ENCODE measurements at regions not wholly inside any gene's neighbourhood (a gene's known extent, or its start where the extent isn't known, plus 50 kb on each side); places are given as distances from the start of the nearest gene placed in this dataset.

DNA sequence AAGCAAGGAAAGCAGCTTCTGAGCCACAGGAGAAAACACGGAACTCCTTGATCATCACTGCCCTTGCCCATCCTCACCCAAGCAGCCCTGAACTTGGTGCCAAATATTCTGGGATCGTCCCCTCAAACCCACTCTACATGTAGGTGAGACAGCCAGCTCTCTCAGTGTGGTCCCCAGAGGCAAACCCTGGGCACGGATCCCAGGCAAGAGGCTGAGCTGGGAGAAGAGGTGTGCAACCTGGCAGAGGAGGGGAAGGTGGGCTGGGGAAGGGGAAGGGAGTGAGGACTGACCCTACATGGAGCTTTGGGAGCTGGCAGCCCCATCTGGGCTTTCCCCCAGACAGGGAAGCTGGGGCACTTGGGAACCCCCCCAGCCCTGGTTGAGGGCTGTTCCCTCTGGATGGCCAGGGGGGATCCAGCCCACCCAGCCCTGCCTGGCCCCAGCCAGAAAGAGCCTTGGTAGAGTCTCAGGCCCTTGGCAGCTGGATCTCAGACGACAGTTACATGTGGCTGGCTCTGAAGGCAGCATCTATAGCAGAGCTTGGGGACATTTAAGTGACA lies 186.2 kb upstream of the CST7 start:
- no peak for DNase-seq (ENCODE audit: low spot score)
- H3K4me1 Mint-ChIP-seq (ENCODE audit: low read depth) = no peaks in the 10 kb centered on the region
- no peaks in the 10 kb centered on the region for H3K36me3 Mint-ChIP-seq (ENCODE audit: low read depth)
- H3K9me3 Mint-ChIP-seq = no peaks in the 10 kb centered on the region
- peaks cover 17% of the 10 kb centered on the region for H3K27me3 Mint-ChIP-seq (ENCODE audit: low read depth)
- H3K4me3 Mint-ChIP-seq = no peak overlapping the region
- no peak overlapping the region for H3K27ac Mint-ChIP-seq

DNA sequence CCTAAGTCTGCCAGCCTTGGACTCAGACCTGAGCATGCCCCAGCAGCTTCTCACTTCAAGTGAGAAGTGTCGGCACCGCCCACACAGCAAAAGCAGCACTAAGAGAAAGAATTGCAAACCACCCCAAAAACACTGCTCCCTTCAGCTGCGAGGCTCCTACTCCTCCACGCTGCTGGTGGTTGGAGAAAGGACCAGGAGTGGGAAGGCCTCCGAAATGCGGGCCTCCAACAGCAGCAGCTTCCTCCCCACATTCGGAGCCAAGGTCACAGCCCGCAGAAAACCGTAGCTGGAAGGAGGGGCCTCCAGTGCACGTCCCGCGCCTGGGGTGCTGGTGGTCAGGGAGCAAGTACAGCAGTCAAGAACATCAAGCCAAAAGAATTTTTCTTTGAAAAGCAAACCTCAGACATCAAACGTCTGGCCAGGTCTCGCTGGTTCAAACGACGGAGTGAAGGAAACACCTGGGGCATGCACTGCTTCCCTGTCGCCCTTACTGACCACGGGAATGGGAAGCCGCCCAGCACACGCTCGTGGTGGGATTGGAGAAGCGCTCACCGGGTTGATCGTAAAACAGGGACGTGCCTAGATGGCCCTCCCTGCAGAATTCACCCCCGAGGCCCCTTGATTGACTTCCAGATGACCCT lies 185.6 kb upstream of the CST7 start:
- H3K36me3 Mint-ChIP-seq (ENCODE audit: low read depth) = no peaks in the 10 kb centered on the region
- no peak overlapping the region for H3K4me3 Mint-ChIP-seq
- no peaks in the 10 kb centered on the region for H3K4me1 Mint-ChIP-seq (ENCODE audit: low read depth)
- no peaks in the 10 kb centered on the region for H3K9me3 Mint-ChIP-seq
- peaks cover 17% of the 10 kb centered on the region for H3K27me3 Mint-ChIP-seq (ENCODE audit: low read depth)
- no peak overlapping the region for H3K27ac Mint-ChIP-seq
- no peak for DNase-seq (ENCODE audit: low spot score)

DNA sequence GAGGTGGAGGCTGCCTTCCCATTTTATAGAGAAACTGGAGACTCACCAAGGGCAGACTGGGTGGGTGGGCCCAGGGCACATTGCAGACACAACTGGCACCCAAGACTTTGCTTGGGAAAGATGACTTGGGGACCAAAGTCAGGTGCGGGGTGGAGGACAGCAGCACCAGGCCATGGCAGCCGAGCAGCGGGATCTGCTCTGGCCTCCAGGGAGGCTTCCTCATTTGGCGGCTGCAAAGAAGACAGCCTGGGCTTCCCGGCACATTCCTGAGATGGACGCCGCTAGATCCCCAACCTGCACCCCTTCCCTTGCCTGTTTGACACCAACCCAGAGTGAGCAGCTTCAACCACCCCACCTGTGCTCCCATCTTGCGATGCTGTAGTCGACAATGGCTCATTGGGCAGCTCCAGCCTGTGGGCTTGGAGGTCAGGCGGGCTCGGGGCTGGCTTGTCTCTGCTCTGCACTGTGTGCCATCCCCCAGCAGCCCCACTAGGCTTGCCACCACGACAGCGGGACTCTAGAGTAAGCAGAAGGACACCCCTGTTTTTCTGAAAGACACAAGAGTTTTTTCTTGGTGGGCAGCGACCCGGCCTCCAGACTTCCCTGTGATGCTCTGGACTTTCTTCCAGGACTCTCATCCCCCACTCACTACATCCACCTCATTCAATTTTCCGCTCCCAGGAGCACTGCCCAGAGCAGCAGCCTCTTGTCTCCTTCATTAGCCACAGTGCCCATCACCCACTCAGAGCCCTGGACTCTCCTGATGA lies 184.9 kb upstream of the CST7 start:
- Mint-ChIP-seq H3K4me3 (no peak overlapping the region), H3K4me1 (ENCODE audit: low read depth) (no peaks in the 10 kb centered on the region), H3K27ac (no peak overlapping the region), H3K9me3 (no peaks in the 10 kb centered on the region), H3K27me3 (ENCODE audit: low read depth) (peaks cover 15% of the 10 kb centered on the region), H3K36me3 (ENCODE audit: low read depth) (no peaks in the 10 kb centered on the region)
- no peak for DNase-seq (ENCODE audit: low spot score)

DNA sequence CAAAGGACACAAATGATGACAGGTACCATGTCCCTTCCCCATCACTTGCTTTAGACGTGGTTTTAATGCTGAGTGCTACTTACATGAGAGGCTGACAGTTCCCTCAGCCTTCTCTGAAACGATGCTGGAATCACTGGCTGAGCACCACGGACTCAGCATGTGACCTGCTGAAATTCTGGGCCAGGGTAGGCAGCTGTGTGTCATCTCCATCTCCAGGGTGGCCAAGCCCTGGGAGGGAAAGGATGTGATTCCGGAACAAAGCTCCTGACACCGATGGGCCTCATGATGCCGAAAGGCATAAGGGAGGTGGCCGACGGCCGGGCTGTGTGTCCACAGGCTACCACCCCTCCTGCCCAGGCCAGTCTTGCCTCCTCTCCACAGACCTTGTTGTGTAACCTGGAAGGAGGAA lies 184.3 kb upstream of the CST7 start:
- H3K27me3 Mint-ChIP-seq (ENCODE audit: low read depth) = peaks cover 9% of the 10 kb centered on the region
- no peaks in the 10 kb centered on the region for H3K9me3 Mint-ChIP-seq
- H3K36me3 Mint-ChIP-seq (ENCODE audit: low read depth) = no peaks in the 10 kb centered on the region
- no peak overlapping the region for H3K27ac Mint-ChIP-seq
- H3K4me1 Mint-ChIP-seq (ENCODE audit: low read depth) = no peaks in the 10 kb centered on the region
- H3K4me3 Mint-ChIP-seq = no peak overlapping the region
- DNase-seq (ENCODE audit: low spot score) = no peak

DNA sequence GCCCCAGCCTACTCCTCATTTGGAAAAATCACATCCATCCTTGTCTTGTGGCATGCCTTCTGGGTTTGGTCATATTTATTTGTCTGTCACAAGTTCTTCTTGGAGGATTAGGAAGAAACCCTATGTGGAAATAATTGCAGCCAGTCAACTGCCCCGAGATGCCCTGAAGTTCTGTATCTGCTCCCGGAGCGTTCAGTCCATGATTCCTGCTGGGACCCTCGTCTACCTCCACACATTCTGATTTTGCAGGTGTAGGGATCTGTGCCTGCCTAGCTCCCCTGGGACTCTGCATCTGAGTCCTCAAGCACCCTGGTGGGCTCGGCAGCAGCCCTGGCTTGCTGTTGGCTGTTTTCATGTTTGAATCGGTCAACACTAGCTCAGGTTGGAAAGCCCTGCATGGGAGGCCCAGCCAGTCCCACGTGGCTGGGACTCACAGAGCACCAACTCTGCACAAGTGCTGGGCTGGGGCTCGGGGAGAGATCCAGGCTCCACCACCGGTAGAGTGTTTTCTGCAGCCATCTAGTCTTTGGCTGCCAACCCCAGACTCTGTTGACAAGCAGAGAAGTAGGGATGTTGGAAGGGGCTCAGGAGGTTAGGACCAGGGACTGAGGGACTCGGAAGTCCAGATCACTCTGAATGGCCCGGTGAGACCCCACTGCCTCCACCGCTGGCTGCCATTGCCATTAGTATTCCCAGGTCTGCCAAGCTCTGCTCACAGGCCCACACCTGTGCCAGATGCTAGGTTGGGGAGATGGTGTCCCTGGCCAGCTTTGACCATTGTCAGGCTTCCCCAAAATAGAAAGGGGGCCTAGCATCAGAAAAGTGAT lies 183.5 kb upstream of the CST7 start:
- H3K4me1 Mint-ChIP-seq (ENCODE audit: low read depth) = no peaks in the 10 kb centered on the region
- H3K9me3 Mint-ChIP-seq = no peaks in the 10 kb centered on the region
- no peak overlapping the region for H3K4me3 Mint-ChIP-seq
- peaks cover 7% of the 10 kb centered on the region for H3K27me3 Mint-ChIP-seq (ENCODE audit: low read depth)
- no peak for DNase-seq (ENCODE audit: low spot score)
- H3K27ac Mint-ChIP-seq = no peak overlapping the region
- no peaks in the 10 kb centered on the region for H3K36me3 Mint-ChIP-seq (ENCODE audit: low read depth)

DNA sequence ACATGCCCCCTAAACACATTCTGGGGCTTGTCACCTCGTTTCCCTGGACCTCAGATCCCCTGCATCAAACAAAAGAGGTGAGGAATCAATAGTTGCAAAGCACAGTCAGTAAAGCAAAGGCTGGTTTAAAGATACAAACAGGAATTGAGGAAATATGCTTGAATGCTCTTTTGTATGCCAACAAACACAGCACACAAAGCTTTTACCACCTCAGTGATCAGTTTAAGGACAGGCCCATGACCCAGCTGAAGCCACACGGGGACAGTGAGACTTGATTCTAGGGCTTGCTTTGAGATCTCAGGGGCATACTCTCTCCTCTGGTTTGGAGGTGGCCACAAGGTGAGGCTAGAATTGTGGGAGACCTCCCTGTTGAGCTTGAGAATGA lies 182.9 kb upstream of the CST7 start:
- Mint-ChIP-seq H3K9me3 (no peaks in the 10 kb centered on the region), H3K27ac (no peak overlapping the region), H3K4me3 (no peak overlapping the region), H3K36me3 (ENCODE audit: low read depth) (no peaks in the 10 kb centered on the region), H3K4me1 (ENCODE audit: low read depth) (no peaks in the 10 kb centered on the region), H3K27me3 (ENCODE audit: low read depth) (peaks cover 4% of the 10 kb centered on the region)
- no peak for DNase-seq (ENCODE audit: low spot score)

DNA sequence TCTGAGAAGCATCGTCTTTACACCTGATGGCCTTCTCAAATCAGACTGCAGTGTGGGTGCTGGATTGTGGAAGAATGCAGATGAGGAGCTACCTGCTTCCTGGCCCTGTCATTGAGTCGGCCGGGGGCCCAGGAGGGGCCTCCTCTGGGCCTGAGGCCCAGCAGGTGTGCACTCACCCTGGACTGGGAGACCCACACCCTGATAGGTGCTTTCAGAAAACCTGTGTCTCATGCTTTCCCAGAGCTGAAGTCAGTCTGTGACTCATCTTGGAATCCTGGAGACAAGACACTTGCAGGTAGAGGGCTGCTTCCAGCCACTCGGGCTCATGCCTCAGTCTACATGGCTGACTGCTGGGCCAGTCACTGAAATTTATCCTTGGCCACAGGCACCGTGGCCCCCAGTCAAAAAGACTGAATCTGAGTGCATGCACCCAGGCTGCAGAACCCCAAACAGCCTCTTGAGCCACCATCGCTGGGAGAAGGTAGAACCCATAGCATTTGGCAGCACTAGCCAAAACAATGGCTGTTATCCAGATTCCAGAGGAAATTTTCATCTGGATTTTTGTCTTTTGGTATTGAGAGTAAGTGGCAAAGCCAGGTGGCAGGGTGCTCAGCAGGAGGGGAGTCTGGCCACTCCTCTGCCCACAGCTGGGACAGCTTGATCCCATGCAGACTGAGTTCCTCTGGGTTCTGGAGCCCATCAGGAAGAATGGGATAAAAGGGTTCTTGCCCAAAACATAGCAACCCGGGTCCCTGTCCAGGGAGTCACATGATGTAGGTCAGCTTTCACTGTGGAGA lies 182.0 kb upstream of the CST7 start:
- no peaks in the 10 kb centered on the region for H3K36me3 Mint-ChIP-seq (ENCODE audit: low read depth)
- no peak overlapping the region for H3K27ac Mint-ChIP-seq
- H3K27me3 Mint-ChIP-seq (ENCODE audit: low read depth) = peaks cover 4% of the 10 kb centered on the region
- DNase-seq (ENCODE audit: low spot score) = no peak
- no peaks in the 10 kb centered on the region for H3K9me3 Mint-ChIP-seq
- H3K4me3 Mint-ChIP-seq = no peak overlapping the region
- H3K4me1 Mint-ChIP-seq (ENCODE audit: low read depth) = no peaks in the 10 kb centered on the region

DNA sequence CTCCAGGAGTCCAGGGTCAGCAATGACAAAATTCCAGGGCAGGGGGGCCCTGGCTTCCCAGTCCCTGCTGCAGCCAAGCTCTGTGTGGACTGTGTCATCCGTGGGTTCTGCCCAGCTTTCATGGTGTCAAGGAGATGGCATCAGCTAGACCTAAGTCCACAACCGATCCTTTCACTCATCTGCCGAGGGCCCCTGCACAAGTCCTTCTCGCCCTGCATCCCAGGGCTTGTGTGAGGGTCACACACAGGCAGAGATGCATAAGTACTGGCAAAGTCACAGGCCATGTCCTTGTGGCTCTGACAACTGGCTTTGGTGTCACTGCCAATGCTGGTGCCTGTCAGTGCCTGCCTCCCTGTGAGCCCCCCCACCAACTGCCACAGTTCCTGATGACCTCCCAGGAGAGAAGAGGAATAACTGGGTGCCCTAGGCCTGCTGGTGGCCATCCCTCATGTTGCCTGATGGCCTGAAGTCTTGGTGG lies 181.4 kb upstream of the CST7 start:
- no peak overlapping the region for H3K4me3 Mint-ChIP-seq
- H3K4me1 Mint-ChIP-seq (ENCODE audit: low read depth) = no peaks in the 10 kb centered on the region
- H3K27me3 Mint-ChIP-seq (ENCODE audit: low read depth) = peaks cover 4% of the 10 kb centered on the region
- DNase-seq (ENCODE audit: low spot score) = no peak
- H3K9me3 Mint-ChIP-seq = no peaks in the 10 kb centered on the region
- H3K36me3 Mint-ChIP-seq (ENCODE audit: low read depth) = no peaks in the 10 kb centered on the region
- no peak overlapping the region for H3K27ac Mint-ChIP-seq

DNA sequence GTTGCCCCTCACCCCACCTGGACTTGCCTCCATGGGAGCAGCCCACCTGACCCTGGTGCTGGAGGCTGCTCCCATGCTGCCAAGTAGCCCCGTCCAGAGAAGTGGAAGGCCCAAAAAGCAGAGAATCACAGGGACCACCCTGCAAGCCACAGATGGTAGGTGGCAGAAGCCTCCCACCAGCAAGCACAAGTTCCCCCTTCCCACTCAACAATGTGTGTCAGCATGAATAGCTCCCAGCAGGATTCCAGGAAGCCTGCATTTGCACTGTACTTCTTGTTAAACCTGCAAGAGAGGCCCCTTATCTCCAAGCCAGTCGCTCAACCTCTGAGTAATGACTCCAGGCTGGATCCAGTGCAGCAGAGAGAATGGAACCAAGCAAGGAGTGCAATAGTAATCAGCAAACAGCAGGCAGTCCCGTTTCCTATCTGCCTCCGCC lies 180.8 kb upstream of the CST7 start:
- peaks cover 3% of the 10 kb centered on the region for H3K27me3 Mint-ChIP-seq (ENCODE audit: low read depth)
- no peaks in the 10 kb centered on the region for H3K36me3 Mint-ChIP-seq (ENCODE audit: low read depth)
- no peaks in the 10 kb centered on the region for H3K4me1 Mint-ChIP-seq (ENCODE audit: low read depth)

DNA sequence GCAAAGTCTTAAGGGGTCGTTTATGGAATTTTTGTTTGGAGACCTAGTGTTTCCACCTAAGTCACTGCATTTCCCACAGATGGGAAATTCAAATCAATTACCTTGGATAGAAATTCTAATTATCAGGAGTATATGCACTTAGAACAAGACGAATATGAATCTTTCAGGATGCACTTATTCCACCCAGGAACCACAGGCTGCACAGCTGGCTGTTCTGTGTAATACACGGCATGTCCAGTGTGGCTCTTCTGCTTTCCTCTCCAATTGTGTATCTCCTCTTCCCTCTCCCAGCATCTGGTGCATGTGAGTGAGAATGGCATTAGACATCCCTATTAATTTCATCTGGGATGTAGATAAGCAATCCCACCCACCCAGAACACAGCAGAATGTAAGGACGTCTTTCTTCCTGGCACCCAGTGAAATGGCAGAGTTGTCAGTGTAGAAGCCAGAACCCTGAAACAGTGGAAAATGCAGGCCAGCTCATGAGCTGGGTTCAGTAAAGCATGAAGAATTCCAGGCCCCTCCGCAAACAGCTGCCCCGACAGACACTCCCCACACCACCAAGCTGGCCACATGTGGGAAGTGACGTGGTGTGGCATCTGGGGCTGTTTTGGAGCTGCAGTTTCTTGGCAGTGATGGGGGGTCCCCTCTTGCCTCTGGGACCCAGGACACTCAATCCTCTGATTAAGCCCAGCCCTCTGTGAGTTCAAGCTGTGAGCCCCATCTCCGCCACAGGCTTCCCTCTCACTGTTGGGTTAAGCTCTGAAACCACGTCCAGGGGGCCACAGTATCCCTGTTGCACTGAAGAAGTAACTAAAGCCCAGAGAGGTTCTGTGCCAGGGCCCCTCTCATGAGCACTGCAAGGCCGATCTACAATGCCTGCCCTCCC lies 180.1 kb upstream of the CST7 start:
- no peak for DNase-seq (ENCODE audit: low spot score)
- Mint-ChIP-seq H3K9me3 (no peaks in the 10 kb centered on the region), H3K27me3 (ENCODE audit: low read depth) (peaks cover 2% of the 10 kb centered on the region), H3K4me3 (no peak overlapping the region), H3K4me1 (ENCODE audit: low read depth) (no peaks in the 10 kb centered on the region), H3K36me3 (ENCODE audit: low read depth) (no peaks in the 10 kb centered on the region), H3K27ac (no peak overlapping the region)

More for the DNA sequence above, 180.8 kb upstream of the CST7 start:
- Mint-ChIP-seq H3K27ac (no peak overlapping the region), H3K4me3 (no peak overlapping the region), H3K9me3 (no peaks in the 10 kb centered on the region)
- no peak for DNase-seq (ENCODE audit: low spot score)

DNA sequence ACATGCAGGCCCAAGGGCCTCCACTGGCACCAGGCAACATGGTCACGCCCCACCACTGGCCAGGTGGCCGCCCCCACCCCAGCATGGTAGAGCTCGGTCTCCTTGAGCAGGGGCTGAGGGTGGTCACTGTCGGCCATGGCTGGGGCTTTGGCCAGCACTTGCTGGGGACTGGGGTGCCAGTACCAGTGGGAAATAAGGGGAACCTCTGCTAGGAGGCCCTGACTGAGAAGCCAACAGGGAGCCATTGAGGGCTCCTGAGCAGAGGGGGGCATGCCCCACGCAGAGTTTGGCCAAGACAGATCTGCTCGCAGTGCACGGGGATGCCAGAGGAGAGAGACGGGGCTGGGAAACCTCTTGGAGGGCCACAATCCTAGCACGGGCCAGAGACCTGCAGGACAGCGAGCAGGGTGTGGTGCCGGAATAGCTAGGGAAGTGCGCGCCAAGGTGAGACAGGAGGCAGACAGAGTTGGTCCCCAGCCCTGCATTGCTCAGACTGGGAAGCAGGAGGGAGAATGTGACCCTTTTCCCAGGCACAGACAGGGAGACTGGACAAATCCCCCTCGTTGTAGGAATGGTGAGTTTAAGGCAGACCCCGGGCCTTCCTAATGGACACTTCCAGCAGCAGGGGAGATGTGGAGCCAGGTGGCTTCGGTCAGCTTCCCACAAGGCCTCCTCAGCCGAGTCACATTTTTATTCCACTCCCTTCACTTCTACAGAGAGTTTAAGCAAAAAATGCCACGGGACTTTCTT lies 179.0 kb upstream of the CST7 start:
- Mint-ChIP-seq H3K4me1 (ENCODE audit: low read depth) (no peaks in the 10 kb centered on the region), H3K9me3 (peaks cover 2% of the 10 kb centered on the region), H3K27me3 (ENCODE audit: low read depth) (peaks cover 2% of the 10 kb centered on the region), H3K27ac (no peak overlapping the region), H3K36me3 (ENCODE audit: low read depth) (no peaks in the 10 kb centered on the region), H3K4me3 (no peak overlapping the region)
- no peak for DNase-seq (ENCODE audit: low spot score)
